GM21381 (cell line): ENCODE measurements at regions not wholly inside any gene's neighbourhood (a gene's known extent, or its start where the extent isn't known, plus 50 kb on each side); places are given as distances from the start of the nearest gene placed in this dataset.

Source experiments
- ATAC-seq: cut with Tn5 transposase; IDR thresholded peaks from one replicate; pipeline ENCODE4 v1.9.1; 2021; ENCODE audit warnings: mild to moderate bottlenecking, moderate library complexity; ENCODE audit not compliant: unreplicated experiment

- ATAC-seq, result peak; percentile 78
Observed at GRCh38 chr5:124920909-124921666, 174.6 kb upstream of the ZNF608 start.

GRCh38 chr5:124921694-124922093 lies 175.3 kb upstream of the ZNF608 start:
- ATAC-seq, result peak; percentile 17

- ATAC-seq, result no peak
Observed at GRCh38 chr5:124922255-124922975, 176.0 kb upstream of the ZNF608 start.

GRCh38 chr5:124923131-124923530 lies 176.7 kb upstream of the ZNF608 start:
- no peak for ATAC-seq

GRCh38 chr5:124924729-124925128 lies 178.3 kb upstream of the ZNF608 start:
- no peak for ATAC-seq

GRCh38 chr5:124927735-124928134 lies 181.3 kb upstream of the ZNF608 start:
- ATAC-seq, result no peak

GRCh38 chr5:124929000-124929399 lies 182.6 kb upstream of the ZNF608 start:
- no peak for ATAC-seq

GRCh38 chr5:124932791-124933600 lies 186.6 kb upstream of the ZNF608 start:
- no peak for ATAC-seq

GRCh38 chr5:124935065-124935464 lies 188.6 kb upstream of the ZNF608 start:
- peak; percentile 78 for ATAC-seq

- ATAC-seq, result peak; percentile 44
Observed at GRCh38 chr5:124936626-124936933, 190.1 kb upstream of the ZNF608 start.

- no peak for ATAC-seq
Observed at GRCh38 chr5:124941051-124942049, 194.9 kb upstream of the ZNF608 start.

GRCh38 chr5:124948062-124948753 lies 201.8 kb upstream of the ZNF608 start:
- no peak for ATAC-seq

- ATAC-seq, result no peak
Observed at GRCh38 chr5:124948754-124949275, 202.4 kb upstream of the ZNF608 start.

- ATAC-seq, result no peak
Observed at GRCh38 chr5:124949862-124950261, 203.4 kb upstream of the ZNF608 start.

- no peak for ATAC-seq
Observed at GRCh38 chr5:124951105-124951504, 204.7 kb upstream of the ZNF608 start.

GRCh38 chr5:124951661-124952060 lies 205.2 kb upstream of the ZNF608 start:
- ATAC-seq, result peak; percentile 49

GRCh38 chr5:124952079-124952478 lies 205.6 kb upstream of the ZNF608 start:
- peak; percentile 94 for ATAC-seq

GRCh38 chr5:124952566-124952965 lies 206.1 kb upstream of the ZNF608 start:
- peak; percentile 35 for ATAC-seq

- ATAC-seq, result no peak
Observed at GRCh38 chr5:124954784-124955183, 208.3 kb upstream of the ZNF608 start.
